ENCODE measurements at regions not wholly inside any gene's neighbourhood (a gene's known extent, or its start where the extent isn't known, plus 50 kb on each side); places are given as distances from the start of the nearest gene placed in this dataset.
"Not testable (repeated sequence)": the region's sequence is repeated elsewhere in the genome, so short reads cannot be mapped to it uniquely, and the experiment has no call there.

GRCh38 chr4:19155568-19155967, 1096.1 kb upstream of the SLIT2 start:
- TF ChIP-seq, protein P1, sequence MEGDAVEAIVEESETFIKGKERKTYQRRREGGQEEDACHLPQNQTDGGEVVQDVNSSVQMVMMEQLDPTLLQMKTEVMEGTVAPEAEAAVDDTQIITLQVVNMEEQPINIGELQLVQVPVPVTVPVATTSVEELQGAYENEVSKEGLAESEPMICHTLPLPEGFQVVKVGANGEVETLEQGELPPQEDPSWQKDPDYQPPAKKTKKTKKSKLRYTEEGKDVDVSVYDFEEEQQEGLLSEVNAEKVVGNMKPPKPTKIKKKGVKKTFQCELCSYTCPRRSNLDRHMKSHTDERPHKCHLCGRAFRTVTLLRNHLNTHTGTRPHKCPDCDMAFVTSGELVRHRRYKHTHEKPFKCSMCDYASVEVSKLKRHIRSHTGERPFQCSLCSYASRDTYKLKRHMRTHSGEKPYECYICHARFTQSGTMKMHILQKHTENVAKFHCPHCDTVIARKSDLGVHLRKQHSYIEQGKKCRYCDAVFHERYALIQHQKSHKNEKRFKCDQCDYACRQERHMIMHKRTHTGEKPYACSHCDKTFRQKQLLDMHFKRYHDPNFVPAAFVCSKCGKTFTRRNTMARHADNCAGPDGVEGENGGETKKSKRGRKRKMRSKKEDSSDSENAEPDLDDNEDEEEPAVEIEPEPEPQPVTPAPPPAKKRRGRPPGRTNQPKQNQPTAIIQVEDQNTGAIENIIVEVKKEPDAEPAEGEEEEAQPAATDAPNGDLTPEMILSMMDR (IDR thresholded peaks at IDR 0.05; ENCODE audit: low read depth, low read length, poor library complexity, severe bottlenecking) = no peak
- no peak for TF ChIP-seq EZH2phosphoT487 (IDR thresholded peaks at IDR 0.05; ENCODE audit: borderline replicate concordance, low read length)
- no peaks in the 10 kb centered on the region for H3K9me3 ChIP-seq (ENCODE audit: control insufficient read depth, insufficient read depth, low read length)
- no peak overlapping the region for H3K27ac ChIP-seq (ENCODE audit: low read depth, low read length)
- no peaks in the 10 kb centered on the region for H3K27me3 ChIP-seq (ENCODE audit: control insufficient read depth, low read length)
- H4K20me1 ChIP-seq (ENCODE audit: control insufficient read depth, insufficient read depth, low read depth, low read length) = no peaks in the 10 kb centered on the region
- H3K9me2 ChIP-seq (replicated peaks; ENCODE audit: control insufficient read depth, low read length) = no peaks in the 10 kb centered on the region; the same call in 1 of the 2 replicates
- H3K4me1 ChIP-seq (ENCODE audit: control insufficient read depth, low read length) = no peaks in the 10 kb centered on the region
- H3K4me2 ChIP-seq (ENCODE audit: low read length) = no peak overlapping the region
- H3K36me3 ChIP-seq (ENCODE audit: control insufficient read depth, low read length) = no peaks in the 10 kb centered on the region
- H3K4me3 ChIP-seq (ENCODE audit: low read length) = no peak overlapping the region
- no peaks in the 10 kb centered on the region for H3F3A ChIP-seq (ENCODE audit: control insufficient read depth, insufficient read depth)
- H3K79me2 ChIP-seq (ENCODE audit: control insufficient read depth, low read length) = no peaks in the 10 kb centered on the region

- H4K20me1 ChIP-seq (ENCODE audit: control insufficient read depth, insufficient read depth, low read depth, low read length); H3K79me2 ChIP-seq (ENCODE audit: control insufficient read depth, low read length); H3K9me2 ChIP-seq (replicated peaks; ENCODE audit: control insufficient read depth, low read length); H3K36me3 ChIP-seq (ENCODE audit: control insufficient read depth, low read length); H3F3A ChIP-seq (ENCODE audit: control insufficient read depth, insufficient read depth); H3K27ac ChIP-seq (ENCODE audit: low read depth, low read length); H3K9me3 ChIP-seq (ENCODE audit: control insufficient read depth, insufficient read depth, low read length); H3K4me2 ChIP-seq (ENCODE audit: low read length); H3K27me3 ChIP-seq (ENCODE audit: control insufficient read depth, low read length); H3K4me1 ChIP-seq (ENCODE audit: control insufficient read depth, low read length); H3K4me3 ChIP-seq (ENCODE audit: low read length): not testable (repeated sequence)
These were observed 1097.4 kb upstream of the SLIT2 start for GRCh38 chr4:19154267-19154666.

- Histone ChIP-seq H3K9me2 (replicated peaks; ENCODE audit: control insufficient read depth, low read length) (no peaks in the 10 kb centered on the region; the same call in 1 of the 2 replicates), H3K27ac (ENCODE audit: low read depth, low read length) (no peak overlapping the region), H3F3A (ENCODE audit: control insufficient read depth, insufficient read depth) (no peaks in the 10 kb centered on the region), H3K9me3 (ENCODE audit: control insufficient read depth, insufficient read depth, low read length) (no peaks in the 10 kb centered on the region), H3K4me3 (ENCODE audit: low read length) (no peak overlapping the region), H3K36me3 (ENCODE audit: control insufficient read depth, low read length) (no peaks in the 10 kb centered on the region), H3K79me2 (ENCODE audit: control insufficient read depth, low read length) (no peaks in the 10 kb centered on the region), H3K4me1 (ENCODE audit: control insufficient read depth, low read length) (no peaks in the 10 kb centered on the region), H4K20me1 (ENCODE audit: control insufficient read depth, insufficient read depth, low read depth, low read length) (no peaks in the 10 kb centered on the region), H3K27me3 (ENCODE audit: control insufficient read depth, low read length) (no peaks in the 10 kb centered on the region), H3K4me2 (ENCODE audit: low read length) (no peak overlapping the region)
- TF ChIP-seq, protein P1 (IDR thresholded peaks at IDR 0.05; ENCODE audit: low read depth, low read length, poor library complexity, severe bottlenecking) = no peak
- TF ChIP-seq EZH2phosphoT487 (IDR thresholded peaks at IDR 0.05; ENCODE audit: borderline replicate concordance, low read length) = no peak
These were observed 1099.4 kb upstream of the SLIT2 start for GRCh38 chr4:19152264-19152663.

GRCh38 chr4:19151684-19152083, 1100.0 kb upstream of the SLIT2 start:
- Histone ChIP-seq H3K36me3 (ENCODE audit: control insufficient read depth, low read length) (no peaks in the 10 kb centered on the region), H3K79me2 (ENCODE audit: control insufficient read depth, low read length) (no peaks in the 10 kb centered on the region), H3K9me3 (ENCODE audit: control insufficient read depth, insufficient read depth, low read length) (no peaks in the 10 kb centered on the region), H3K27me3 (ENCODE audit: control insufficient read depth, low read length) (no peaks in the 10 kb centered on the region), H3F3A (ENCODE audit: control insufficient read depth, insufficient read depth) (no peaks in the 10 kb centered on the region), H4K20me1 (ENCODE audit: control insufficient read depth, insufficient read depth, low read depth, low read length) (no peaks in the 10 kb centered on the region), H3K4me1 (ENCODE audit: control insufficient read depth, low read length) (no peaks in the 10 kb centered on the region), H3K27ac (ENCODE audit: low read depth, low read length) (no peak overlapping the region), H3K9me2 (replicated peaks; ENCODE audit: control insufficient read depth, low read length) (no peaks in the 10 kb centered on the region), H3K4me3 (ENCODE audit: low read length) (no peak overlapping the region), H3K4me2 (ENCODE audit: low read length) (no peak overlapping the region)
- no peak for TF ChIP-seq EZH2phosphoT487 (IDR thresholded peaks at IDR 0.05; ENCODE audit: borderline replicate concordance, low read length)
- TF ChIP-seq, protein P1 (IDR thresholded peaks at IDR 0.05; ENCODE audit: low read depth, low read length, poor library complexity, severe bottlenecking) = no peak

Measured in DOHH2 (cell line).